Type B pancreatic cell (in vitro differentiated cells): ENCODE measurements at regions not wholly inside any gene's neighbourhood (a gene's known extent, or its start where the extent isn't known, plus 50 kb on each side); places are given as distances from the start of the nearest gene placed in this dataset.
A peak's percentile ranks its signal among the peaks of the same experiment; 100 is the strongest.

ENCODE experiments used
- DNase-seq: peaks from one replicate; pipeline ENCODE4 v3.0.0; 2021; ENCODE audit warnings: mixed read lengths; ENCODE audit not compliant: unreplicated experiment; ENCODE audit errors: extremely low spot score
- H3K27ac Mint-ChIP-seq: 2 replicates; pipeline ENCODE4 v1.8.0; 2021; ENCODE audit warnings: mild to moderate bottlenecking, mixed read lengths
- H3K27me3 Mint-ChIP-seq: 2 replicates; pipeline ENCODE4 v1.8.0; 2021; ENCODE audit warnings: mixed read lengths
- H3K36me3 Mint-ChIP-seq: 2 replicates; pipeline ENCODE4 v1.8.0; 2021; ENCODE audit warnings: mixed read lengths
- H3K4me1 Mint-ChIP-seq: one replicate; pipeline ENCODE4 v1.8.0; 2021; ENCODE audit warnings: mixed read lengths; ENCODE audit not compliant: unreplicated experiment
- H3K4me3 Mint-ChIP-seq: 2 replicates; pipeline ENCODE4 v1.8.0; 2021; ENCODE audit warnings: mild to moderate bottlenecking, mixed read lengths
- H3K9me3 Mint-ChIP-seq: 2 replicates; pipeline ENCODE4 v1.8.0; 2021; ENCODE audit warnings: mixed read lengths
- TF ChIP-seq, protein P1 (sequence below): fragments of 200-600 bp; sonication (generic); conservative IDR thresholded peaks from 2 replicates; pipeline ENCODE4 v1.5.0; 2021; ENCODE audit warnings: antibody characterized with exemption, mild to moderate bottlenecking

DNA sequence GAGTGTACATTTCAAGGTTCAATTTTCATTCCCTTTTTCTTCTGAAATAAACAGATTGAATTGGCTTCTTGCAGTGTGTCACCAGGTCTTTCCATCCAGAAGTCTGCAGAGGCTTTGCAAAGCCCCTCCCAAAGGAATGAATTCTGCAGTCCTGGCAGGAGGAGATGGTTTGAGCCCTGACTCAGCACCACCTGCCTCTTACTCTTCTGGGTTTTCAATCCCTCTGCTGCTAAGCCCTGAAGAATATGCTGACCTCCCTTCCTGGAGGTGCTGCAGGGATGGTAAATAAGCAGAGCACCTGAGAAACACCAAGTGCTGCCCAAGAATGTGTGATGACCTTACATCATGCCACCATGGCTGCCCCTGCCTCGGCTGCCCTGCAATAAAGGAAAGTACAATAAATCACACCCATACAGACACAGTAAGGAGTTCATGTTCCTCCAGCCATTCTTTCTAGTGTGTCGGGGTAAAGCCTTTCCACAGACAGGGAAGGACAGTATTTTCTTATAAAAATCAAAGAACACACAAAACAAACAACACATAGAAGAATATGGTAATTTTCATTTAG is 209.2 kb downstream of the ZNF326 start:
- H3K9me3 Mint-ChIP-seq = no peaks in the 10 kb centered on the region
- TF ChIP-seq, protein P1, sequence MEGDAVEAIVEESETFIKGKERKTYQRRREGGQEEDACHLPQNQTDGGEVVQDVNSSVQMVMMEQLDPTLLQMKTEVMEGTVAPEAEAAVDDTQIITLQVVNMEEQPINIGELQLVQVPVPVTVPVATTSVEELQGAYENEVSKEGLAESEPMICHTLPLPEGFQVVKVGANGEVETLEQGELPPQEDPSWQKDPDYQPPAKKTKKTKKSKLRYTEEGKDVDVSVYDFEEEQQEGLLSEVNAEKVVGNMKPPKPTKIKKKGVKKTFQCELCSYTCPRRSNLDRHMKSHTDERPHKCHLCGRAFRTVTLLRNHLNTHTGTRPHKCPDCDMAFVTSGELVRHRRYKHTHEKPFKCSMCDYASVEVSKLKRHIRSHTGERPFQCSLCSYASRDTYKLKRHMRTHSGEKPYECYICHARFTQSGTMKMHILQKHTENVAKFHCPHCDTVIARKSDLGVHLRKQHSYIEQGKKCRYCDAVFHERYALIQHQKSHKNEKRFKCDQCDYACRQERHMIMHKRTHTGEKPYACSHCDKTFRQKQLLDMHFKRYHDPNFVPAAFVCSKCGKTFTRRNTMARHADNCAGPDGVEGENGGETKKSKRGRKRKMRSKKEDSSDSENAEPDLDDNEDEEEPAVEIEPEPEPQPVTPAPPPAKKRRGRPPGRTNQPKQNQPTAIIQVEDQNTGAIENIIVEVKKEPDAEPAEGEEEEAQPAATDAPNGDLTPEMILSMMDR = no peak
- DNase-seq = no peak
- H3K4me3 Mint-ChIP-seq = no peak overlapping the region
- H3K4me1 Mint-ChIP-seq = peaks cover 4% of the 10 kb centered on the region
- H3K36me3 Mint-ChIP-seq = no peaks in the 10 kb centered on the region
- peaks cover 7% of the 10 kb centered on the region for H3K27me3 Mint-ChIP-seq
- H3K27ac Mint-ChIP-seq = no peak overlapping the region

DNA sequence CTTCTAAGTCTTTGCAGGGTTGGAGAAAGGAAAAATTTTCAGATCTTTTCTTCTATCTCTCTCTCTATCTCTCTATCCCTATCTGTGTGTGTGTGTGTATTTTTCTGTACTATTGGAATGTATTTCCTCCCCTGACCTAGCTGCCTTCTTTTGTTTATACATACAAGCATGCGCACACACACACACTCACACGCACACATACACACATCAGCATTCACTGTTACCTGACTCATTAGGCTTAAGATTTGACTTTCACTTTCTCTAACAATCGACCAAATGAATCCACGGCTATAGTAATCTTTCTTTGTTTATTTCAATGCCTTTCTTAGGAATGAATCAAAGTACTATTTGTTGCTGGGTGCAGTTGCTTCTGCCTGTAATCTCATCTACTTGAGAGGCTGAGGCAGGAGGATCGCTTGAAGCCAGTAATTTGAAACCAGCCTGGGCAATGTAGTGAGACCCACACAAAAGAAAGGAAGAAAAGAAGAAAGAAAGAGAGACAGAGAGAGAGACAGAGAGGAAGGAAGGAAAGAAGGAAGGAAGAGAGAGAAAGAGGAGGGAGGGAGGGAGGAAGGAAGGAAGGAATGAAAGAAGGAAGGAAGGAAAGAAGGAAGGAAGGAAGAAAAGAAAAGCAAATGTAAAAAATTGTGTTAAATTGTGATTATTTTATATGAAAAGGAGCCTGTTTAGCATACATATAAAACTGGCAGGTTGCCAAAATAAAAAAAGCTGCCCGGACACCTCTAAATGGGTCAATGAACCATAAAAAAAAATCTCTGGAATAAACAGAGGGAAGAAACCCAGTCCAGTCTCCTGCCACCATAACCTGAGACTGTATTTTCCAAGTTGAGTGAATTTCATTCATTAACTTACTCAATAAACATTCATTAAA is 206.8 kb downstream of the ZNF326 start:
- H3K4me3 Mint-ChIP-seq = no peak overlapping the region
- no peak for DNase-seq

DNA sequence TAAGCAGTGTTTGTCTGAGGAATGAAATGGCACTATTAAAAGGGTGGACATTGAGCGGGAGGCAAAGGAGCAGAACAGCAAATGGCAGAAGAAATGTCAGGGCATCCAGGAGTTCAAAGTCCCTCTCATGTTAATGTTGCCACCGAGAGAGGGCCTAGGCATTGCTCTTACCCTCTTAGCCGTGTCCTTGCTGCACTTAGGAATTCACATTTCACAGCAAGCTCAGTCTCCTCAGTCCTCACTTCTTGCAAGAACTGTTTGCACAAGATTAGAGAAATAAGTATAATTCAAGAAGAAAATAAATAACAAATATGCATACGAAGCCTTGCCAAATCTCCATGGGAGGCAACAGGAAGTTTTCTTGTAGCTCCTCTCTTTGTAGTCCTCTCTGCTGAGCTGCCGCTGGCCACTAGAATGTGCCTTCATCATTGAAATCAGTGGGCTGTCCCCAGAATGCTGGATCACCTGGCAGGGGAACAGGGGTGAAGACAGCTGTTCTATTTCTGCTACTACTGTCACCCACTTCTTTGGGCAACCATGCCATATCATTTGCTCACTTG is 205.8 kb downstream of the ZNF326 start:
- peaks cover 11% of the 10 kb centered on the region for H3K27me3 Mint-ChIP-seq
- H3K4me1 Mint-ChIP-seq = peaks cover 12% of the 10 kb centered on the region
- TF ChIP-seq, protein P1 = no peak
- no peak overlapping the region for H3K27ac Mint-ChIP-seq
- H3K36me3 Mint-ChIP-seq = no peaks in the 10 kb centered on the region
- no peaks in the 10 kb centered on the region for H3K9me3 Mint-ChIP-seq
- no peak overlapping the region for H3K4me3 Mint-ChIP-seq
- no peak for DNase-seq

More for the DNA sequence above, 206.8 kb downstream of the ZNF326 start:
- no peaks in the 10 kb centered on the region for H3K9me3 Mint-ChIP-seq
- H3K27me3 Mint-ChIP-seq = peaks cover 11% of the 10 kb centered on the region
- peak overlapping the region; percentile 6 for H3K27ac Mint-ChIP-seq
- peaks cover 12% of the 10 kb centered on the region for H3K4me1 Mint-ChIP-seq
- H3K36me3 Mint-ChIP-seq = no peaks in the 10 kb centered on the region
- TF ChIP-seq, protein P1 = no peak

DNA sequence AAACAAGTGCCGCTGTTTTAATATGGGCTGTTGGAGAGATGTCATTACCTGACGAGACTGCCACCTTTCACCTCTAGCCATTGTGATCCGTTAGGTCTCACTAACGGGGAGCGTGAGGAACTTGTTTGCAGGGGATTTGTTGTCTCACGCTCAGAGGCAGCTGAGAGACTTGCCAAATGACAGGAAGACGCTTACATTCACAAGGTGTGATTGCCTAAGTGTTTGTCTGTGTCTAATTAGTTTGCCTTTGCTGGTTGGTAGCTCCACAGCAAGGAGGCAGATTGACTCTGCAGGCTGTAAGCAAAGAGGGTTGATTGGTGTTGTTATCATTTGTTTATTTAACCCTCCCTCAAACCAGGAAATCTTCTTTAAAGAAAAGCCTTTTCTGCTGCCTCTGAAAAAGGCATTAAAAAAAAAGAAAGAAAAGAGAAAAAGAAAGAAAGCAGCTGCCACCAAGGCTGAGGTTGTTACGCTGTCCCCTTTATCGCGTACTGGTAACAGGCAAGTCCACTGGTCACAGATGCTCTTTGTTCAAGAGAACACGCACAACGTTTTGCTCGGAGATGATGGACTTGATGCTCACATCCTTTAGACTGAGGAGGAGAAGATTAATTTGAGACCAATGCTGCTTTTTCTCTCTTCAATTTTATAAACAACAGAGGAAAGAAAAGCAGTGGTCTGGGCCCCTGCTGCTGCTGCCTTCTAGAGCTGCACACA is 203.9 kb downstream of the ZNF326 start:
- H3K9me3 Mint-ChIP-seq = no peaks in the 10 kb centered on the region
- H3K4me3 Mint-ChIP-seq = no peak overlapping the region
- no peaks in the 10 kb centered on the region for H3K36me3 Mint-ChIP-seq
- no peak overlapping the region for H3K27ac Mint-ChIP-seq
- DNase-seq = no peak
- TF ChIP-seq, protein P1 = no peak
- H3K27me3 Mint-ChIP-seq = peaks cover 11% of the 10 kb centered on the region
- H3K4me1 Mint-ChIP-seq = peaks cover 12% of the 10 kb centered on the region

DNA sequence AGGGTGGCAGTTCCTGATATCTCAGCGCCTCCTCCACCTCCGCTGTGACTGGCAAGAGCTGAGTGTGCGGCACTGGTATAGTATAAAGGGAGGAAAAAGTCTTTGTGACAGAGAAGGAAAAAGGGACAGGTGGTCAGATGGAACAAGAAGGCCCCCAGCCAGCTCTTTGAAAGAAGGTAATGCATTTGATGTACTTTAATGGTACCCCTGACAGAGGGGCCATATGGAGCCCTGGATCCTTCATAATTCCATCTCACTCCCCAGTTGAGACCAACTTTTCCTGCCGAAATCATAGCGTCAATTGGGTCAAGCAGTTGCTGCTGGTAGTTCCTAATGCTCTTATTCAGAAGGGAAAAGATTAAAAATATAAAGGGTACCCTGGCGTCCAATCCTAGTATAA is 198.2 kb downstream of the ZNF326 start:
- H3K36me3 Mint-ChIP-seq = no peaks in the 10 kb centered on the region
- no peak overlapping the region for H3K4me3 Mint-ChIP-seq
- H3K27ac Mint-ChIP-seq = no peak overlapping the region
- H3K9me3 Mint-ChIP-seq = no peaks in the 10 kb centered on the region
- peaks cover 10% of the 10 kb centered on the region for H3K27me3 Mint-ChIP-seq
- TF ChIP-seq, protein P1 = no peak
- no peak for DNase-seq
- H3K4me1 Mint-ChIP-seq = no peaks in the 10 kb centered on the region
